Heart left ventricle (tissue), 16 donors: ENCODE measurements at regions not wholly inside any gene's neighbourhood (a gene's known extent, or its start where the extent isn't known, plus 50 kb on each side); places are given as distances from the start of the nearest gene placed in this dataset.

Experiments
- ATAC-seq, 4 donors: fragments of 200-7000 bp; cut with Tn5 transposase; one replicate each; pipeline ENCODE4 v1.9.1; 2020 to 2022; ENCODE audit warnings: moderate library complexity in 4 of 4, mild to moderate bottlenecking in 3 of 4, moderate number of reproducible peaks in 1 of 4
- DNase-seq, 5 donors: peaks; one replicate each; pipeline ENCODE4 v3.0.0-alpha.2; 2020
- H3K27ac ChIP-seq, 12 donors: fragments of 200-600 bp; sonication (generic) in 4 of 12; one replicate each; pipeline versions ENCODE4 v1.5.0 to v1.8.0; 2016 to 2022; ENCODE audit warnings: mild to moderate bottlenecking in 2 of 12
- H3K27me3 ChIP-seq, 9 donors: fragments of 200-600 bp; sonication (generic) in 2 of 9; one replicate each; pipeline versions ENCODE4 v1.5.1 to v1.8.0; 2016 to 2022; ENCODE audit warnings: mild to moderate bottlenecking in 3 of 9
- H3K36me3 ChIP-seq, 9 donors: fragments of 200-600 bp; sonication (generic) in 2 of 9; one replicate each; pipeline versions ENCODE4 v1.5.0 to v1.8.0; 2018 to 2022; ENCODE audit warnings: mild to moderate bottlenecking in 2 of 9
- H3K4me1 ChIP-seq, 12 donors: fragments of 200-600 bp; sonication (generic) in 4 of 12; one replicate each; pipeline versions ENCODE4 v1.5.0 to v1.8.0; 2016 to 2022; ENCODE audit warnings: mild to moderate bottlenecking in 3 of 12
- H3K4me3 ChIP-seq, 12 donors: fragments of 200-600 bp; sonication (generic) in 4 of 12; one replicate each; pipeline versions ENCODE4 v1.5.0 to v1.8.0; 2017 to 2022; ENCODE audit warnings: mild to moderate bottlenecking in 9 of 12, moderate library complexity in 4 of 12
- H3K9me3 ChIP-seq, 12 donors: fragments of 200-600 bp; sonication (generic) in 4 of 12; one replicate each; pipeline versions ENCODE4 v1.5.0 to v1.8.0; 2016 to 2022; ENCODE audit warnings: mild to moderate bottlenecking in 1 of 12
- CTCF ChIP-seq, 12 donors: fragments of 200-600 bp; sonication (generic) in 4 of 12; IDR thresholded peaks; one replicate each; pipeline versions ENCODE4 v1.5.0 to v1.8.0; 2018 to 2022; ENCODE audit warnings: antibody characterized with exemption in 12 of 12, mild to moderate bottlenecking in 5 of 12
- POLR2A ChIP-seq, 2 donors: fragments of 450-650 bp; IDR thresholded peaks; one replicate each; pipeline ENCODE4 v1.6.1; 2017; ENCODE audit warnings: antibody characterized with exemption in 2 of 2, mild to moderate bottlenecking in 2 of 2, moderate library complexity in 2 of 2
- WGBS, 4 donors: extraction: QIAGEN DNeasy Blood & Tissue Kit in 2 of 4; methylation state at CpG; one replicate each; pipeline versions ENCODE4 v1.1.5 to v1.1.7; 2013 to 2018; 5-methylcytosine and 5-hydroxymethylcytosine counted together
- intact Hi-C, 10 donors: fragments of 100-400 bp; cut with DNase I; formaldehyde crosslinking; loops; one replicate each; pipeline versions ENCODE4 v1.11.1 to v1.14.2; 2022
- donor health status: ischemic (EF 13 %, LVEDD 7.1; RV severe dilation, severe dysfunction).
- donor health status: healthy with polysubstance abuse.
- donor health status: DM: no; HTN: yes; CAD: no.
- donor health status: DM: no; HTN: no; CAD: no.
- donor health status: ischemic (EF 25% LVEDD 6.9; RV normal size, moderate dysfunction).
- donor health status: ischemic (EF 25% LVEDD 5.7; RV mildly dilated, moderate dysfunction).
- donor health status: healthy.
- donor health status: DM: yes; HTN: yes; CAD: no.
- donor health status: ischemic (EF 35%, LVEDD 5.7; RV mildly dilated, moderate dysfunction).
- donor health status: nonischemic (EF 11% LVEDD 7.7; RV severe dilation, severe dysfunction).
- donor health status: DM: yes; HTN: yes; CAD: no.
- donor health status: PGD.
- donor health status: ischemic (EF 29% LVEDD 5.4; RV normal size, mild dysfunction).
- donor health status: nonischemic (EF 23%, LVEDD 6.1; RV moderate dilation, normal function).

GRCh38 chr5:37906416-37906815 lies 66.6 kb upstream of the GDNF start:
- Histone ChIP-seq H3K36me3 (no peaks in the 10 kb centered on the region), H3K27me3 (no peaks in the 10 kb centered on the region), H3K4me3 (no peak overlapping the region), H3K27ac (no peak overlapping the region), H3K9me3 (no peaks in the 10 kb centered on the region), H3K4me1 (peaks cover 0 to under 1% (median 0%) of the 10 kb centered on the region in 12 donors)
- WGBS, 4 donors, result 44 to 63% (median 54%) methylated on average over 2 of the region's 2 CpGs
- ATAC-seq (no peak), DNase-seq (no peak)
- no peak for TF ChIP-seq CTCF (IDR thresholded peaks at IDR 0.05)
- TF ChIP-seq POLR2A (IDR thresholded peaks at IDR 0.05), result no peak
- intact Hi-C loops, result no loop called here

- Histone ChIP-seq H3K27ac (no peak overlapping the region), H3K36me3 (no peaks in the 10 kb centered on the region), H3K27me3 (no peaks in the 10 kb centered on the region), H3K4me3 (no peak overlapping the region), H3K9me3 (no peaks in the 10 kb centered on the region), H3K4me1 (peaks cover 0 to 8% (median 0%) of the 10 kb centered on the region in 12 donors)
- ATAC-seq, result no peak
- intact Hi-C loops, result no loop called here
- DNase-seq, result no peak
- TF ChIP-seq POLR2A (IDR thresholded peaks at IDR 0.05), result no peak
- no peak for TF ChIP-seq CTCF (IDR thresholded peaks at IDR 0.05)
- WGBS, 4 donors, result 81 to 91% (median 87%) methylated on average over 3 of the region's 3 CpGs
Measured at GRCh38 chr5:37905230-37905629, 65.4 kb upstream of the GDNF start.

GRCh38 chr5:37902323-37902722 lies 62.5 kb upstream of the GDNF start:
- no peaks in the 10 kb centered on the region for H3K9me3 ChIP-seq
- TF ChIP-seq POLR2A (IDR thresholded peaks at IDR 0.05), result no peak
- TF ChIP-seq CTCF (IDR thresholded peaks at IDR 0.05), result no peak
- intact Hi-C loops, result no loop called here
- WGBS, 4 donors, result 85 to 93% (median 89%) methylated on average over 2 to 3 of the region's 3 CpGs
- H3K27ac ChIP-seq, result no peak overlapping the region
- H3K4me1 ChIP-seq, result peaks cover 0 to 8% (median 0%) of the 10 kb centered on the region in 12 donors
- ATAC-seq (no peak), DNase-seq (no peak)
- no peaks in the 10 kb centered on the region for H3K27me3 ChIP-seq
- no peak overlapping the region for H3K4me3 ChIP-seq
- H3K36me3 ChIP-seq, result no peaks in the 10 kb centered on the region

GRCh38 chr5:37900692-37901091 lies 60.9 kb upstream of the GDNF start:
- no peak overlapping the region for H3K4me3 ChIP-seq
- WGBS, 4 donors, result 0 to 11% (median 0%) methylated on average over 1 of the region's 1 CpG
- ATAC-seq (peak; percentile 90 to 96 (median 92)), DNase-seq (peak; percentile 56 to 88 (median 72))
- no peaks in the 10 kb centered on the region for H3K27me3 ChIP-seq
- H3K9me3 ChIP-seq, result no peaks in the 10 kb centered on the region
- no peak for TF ChIP-seq POLR2A (IDR thresholded peaks at IDR 0.05)
- TF ChIP-seq CTCF (IDR thresholded peaks at IDR 0.05), result peak in 5 of 12 donors; percentile 19 to 39 (median 27)
- H3K27ac ChIP-seq, result no peak overlapping the region
- intact Hi-C loops, result no loop called here
- H3K4me1 ChIP-seq, result peaks cover 0 to 8% (median 0%) of the 10 kb centered on the region in 12 donors
- H3K36me3 ChIP-seq, result no peaks in the 10 kb centered on the region
